22Rv1 (cell line): ENCODE measurements at regions not wholly inside any gene's neighbourhood (a gene's known extent, or its start where the extent isn't known, plus 50 kb on each side); places are given as distances from the start of the nearest gene placed in this dataset.

ENCODE experiments used
- H3K27ac ChIP-seq: fragments of 450-650 bp; 2 replicates; pipeline ENCODE4 v1.5.1; 2017
- ZFX ChIP-seq: fragments of 450-650 bp; IDR thresholded peaks from 2 replicates; pipeline ENCODE4 v1.6.1; 2017; ENCODE audit warnings: antibody characterized with exemption, borderline replicate concordance
- TF ChIP-seq, protein P1 (sequence below): fragments of 450-650 bp; IDR thresholded peaks from 2 replicates; pipeline ENCODE4 v1.5.1; 2017; ENCODE audit warnings: mild to moderate bottlenecking

DNA sequence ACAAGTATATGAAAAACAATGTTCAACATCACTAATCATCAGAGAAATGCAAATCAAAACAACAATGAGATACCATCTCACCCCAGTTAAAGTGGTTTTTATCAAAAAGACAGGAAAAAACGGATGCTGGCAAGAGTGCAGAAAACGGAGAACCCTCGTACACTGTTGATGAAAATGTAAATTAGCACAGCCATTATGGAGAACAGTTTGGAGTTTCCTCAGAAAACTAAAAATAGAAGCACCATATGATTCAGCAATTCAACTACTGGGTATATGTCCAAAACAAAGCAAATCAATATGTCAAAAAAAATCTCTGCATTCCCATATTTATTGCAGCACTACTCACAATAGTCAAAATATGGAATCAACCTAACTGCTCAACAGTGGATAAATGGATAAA is 50.1 kb upstream of the CES5A start:
- no peak overlapping the region for H3K27ac ChIP-seq
- TF ChIP-seq, protein P1, sequence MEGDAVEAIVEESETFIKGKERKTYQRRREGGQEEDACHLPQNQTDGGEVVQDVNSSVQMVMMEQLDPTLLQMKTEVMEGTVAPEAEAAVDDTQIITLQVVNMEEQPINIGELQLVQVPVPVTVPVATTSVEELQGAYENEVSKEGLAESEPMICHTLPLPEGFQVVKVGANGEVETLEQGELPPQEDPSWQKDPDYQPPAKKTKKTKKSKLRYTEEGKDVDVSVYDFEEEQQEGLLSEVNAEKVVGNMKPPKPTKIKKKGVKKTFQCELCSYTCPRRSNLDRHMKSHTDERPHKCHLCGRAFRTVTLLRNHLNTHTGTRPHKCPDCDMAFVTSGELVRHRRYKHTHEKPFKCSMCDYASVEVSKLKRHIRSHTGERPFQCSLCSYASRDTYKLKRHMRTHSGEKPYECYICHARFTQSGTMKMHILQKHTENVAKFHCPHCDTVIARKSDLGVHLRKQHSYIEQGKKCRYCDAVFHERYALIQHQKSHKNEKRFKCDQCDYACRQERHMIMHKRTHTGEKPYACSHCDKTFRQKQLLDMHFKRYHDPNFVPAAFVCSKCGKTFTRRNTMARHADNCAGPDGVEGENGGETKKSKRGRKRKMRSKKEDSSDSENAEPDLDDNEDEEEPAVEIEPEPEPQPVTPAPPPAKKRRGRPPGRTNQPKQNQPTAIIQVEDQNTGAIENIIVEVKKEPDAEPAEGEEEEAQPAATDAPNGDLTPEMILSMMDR, result no peak
- no peak for TF ChIP-seq ZFX
